Suppressor macrophage treated with lipopolysaccharide for 1 hour (primary cell): ENCODE measurements at regions not wholly inside any gene's neighbourhood (a gene's known extent, or its start where the extent isn't known, plus 50 kb on each side); places are given as distances from the start of the nearest gene placed in this dataset.

Experiments used
- DNase-seq, 3 donors: peaks; one replicate each; pipeline ENCODE4 v3.0.0-alpha.2; 2020 to 2022

DNA sequence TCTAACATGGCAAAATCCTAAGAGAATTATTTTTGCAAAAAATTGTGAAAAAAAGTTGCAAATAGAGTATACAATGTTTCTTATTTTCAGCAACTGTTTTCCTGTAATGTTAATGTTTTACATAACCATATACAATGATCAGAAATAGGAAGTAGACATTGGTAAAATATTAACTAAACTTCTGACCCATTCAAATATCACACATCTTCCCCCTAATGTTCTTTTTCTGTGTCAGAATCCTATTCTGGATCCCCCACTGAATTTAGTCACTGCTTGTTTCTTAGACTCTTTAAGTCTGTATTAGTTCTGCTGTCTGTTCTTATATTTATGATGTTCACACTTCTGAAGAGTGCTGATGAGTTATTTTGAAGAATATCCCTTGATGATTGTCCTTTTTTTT, 62.0 kb downstream of the HFE start:
- DNase-seq, result no peak

DNA sequence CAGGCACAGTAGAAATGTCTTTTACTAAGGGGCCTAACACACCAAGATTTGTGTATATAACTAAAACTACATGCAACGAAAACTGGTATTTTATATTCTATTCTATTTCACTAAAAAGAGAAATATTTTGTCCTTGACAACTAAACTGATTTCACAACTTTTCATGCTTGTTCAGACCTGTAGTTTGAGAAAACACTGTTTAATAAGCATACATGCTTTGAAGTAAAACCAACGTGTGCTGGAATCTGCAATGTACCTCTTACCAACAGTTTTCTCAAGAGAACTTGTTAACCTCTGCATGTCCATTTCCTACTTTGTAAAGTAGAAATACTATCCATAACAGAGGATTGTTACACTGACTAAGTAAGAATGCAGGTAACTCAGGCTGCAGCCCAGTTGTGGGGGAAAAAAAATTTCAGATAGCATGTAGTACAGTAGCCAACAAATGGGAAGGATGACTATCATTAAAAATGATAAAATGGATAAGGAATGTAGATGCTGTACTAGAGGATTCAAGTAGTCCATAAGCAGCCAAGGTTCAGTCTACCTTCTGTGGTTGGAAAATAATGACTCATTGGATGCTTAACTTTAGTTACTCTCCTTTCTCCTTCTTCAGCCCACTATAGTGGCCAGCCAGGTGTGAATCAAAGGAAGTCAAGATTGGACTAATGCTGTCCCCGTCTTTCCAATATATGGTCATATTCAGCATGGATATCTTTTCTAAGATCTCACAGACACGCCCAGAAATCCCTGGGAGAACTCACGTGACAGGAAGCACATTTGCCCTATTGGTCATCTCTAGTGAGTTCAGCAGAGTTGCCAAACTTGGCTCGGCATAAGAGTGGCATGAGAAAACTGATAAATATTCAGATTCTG, 65.2 kb downstream of the HFE start:
- no peak for DNase-seq

DNA sequence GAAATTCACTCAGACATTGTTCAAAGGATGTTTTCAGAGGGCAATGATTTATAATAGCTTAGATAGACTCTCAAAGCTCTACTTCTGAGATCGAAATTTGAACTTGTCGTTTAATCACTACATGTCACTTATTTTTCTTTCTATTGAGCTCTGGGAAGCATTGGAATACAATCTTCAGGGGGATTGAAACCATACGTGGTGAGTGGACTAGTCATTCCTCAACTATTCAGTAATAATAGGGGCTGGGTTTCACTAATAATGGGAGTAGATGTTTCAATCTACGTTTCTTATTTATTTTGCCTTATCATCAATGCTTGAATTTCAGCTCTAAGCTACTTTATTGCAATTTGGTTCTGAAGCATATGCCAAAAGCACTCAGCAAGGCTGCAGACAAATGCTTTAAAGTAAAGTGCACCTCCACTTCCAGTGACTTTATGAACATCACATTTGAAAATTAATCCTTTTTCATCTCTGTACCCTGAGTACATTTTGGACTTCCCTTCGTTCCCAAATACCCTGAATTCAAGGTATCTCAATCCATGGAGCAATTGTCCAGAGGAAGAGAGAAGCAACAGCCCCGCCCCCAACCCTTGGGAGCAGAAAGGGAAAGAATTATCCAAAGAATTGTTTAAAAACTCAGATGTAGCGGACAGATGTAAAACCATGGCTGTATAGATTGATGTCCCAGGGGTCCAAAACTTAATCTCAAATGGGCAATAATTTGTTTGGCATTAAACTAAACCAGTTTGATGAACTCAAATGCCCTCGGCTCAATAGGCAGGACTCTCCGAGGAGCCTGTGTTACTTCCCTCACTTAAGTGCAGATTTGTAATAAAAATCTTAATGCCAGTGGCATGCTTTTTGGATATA, 68.1 kb downstream of the HFE start:
- peak in 2 of 3 donors; percentile 25 to 41 for DNase-seq

DNA sequence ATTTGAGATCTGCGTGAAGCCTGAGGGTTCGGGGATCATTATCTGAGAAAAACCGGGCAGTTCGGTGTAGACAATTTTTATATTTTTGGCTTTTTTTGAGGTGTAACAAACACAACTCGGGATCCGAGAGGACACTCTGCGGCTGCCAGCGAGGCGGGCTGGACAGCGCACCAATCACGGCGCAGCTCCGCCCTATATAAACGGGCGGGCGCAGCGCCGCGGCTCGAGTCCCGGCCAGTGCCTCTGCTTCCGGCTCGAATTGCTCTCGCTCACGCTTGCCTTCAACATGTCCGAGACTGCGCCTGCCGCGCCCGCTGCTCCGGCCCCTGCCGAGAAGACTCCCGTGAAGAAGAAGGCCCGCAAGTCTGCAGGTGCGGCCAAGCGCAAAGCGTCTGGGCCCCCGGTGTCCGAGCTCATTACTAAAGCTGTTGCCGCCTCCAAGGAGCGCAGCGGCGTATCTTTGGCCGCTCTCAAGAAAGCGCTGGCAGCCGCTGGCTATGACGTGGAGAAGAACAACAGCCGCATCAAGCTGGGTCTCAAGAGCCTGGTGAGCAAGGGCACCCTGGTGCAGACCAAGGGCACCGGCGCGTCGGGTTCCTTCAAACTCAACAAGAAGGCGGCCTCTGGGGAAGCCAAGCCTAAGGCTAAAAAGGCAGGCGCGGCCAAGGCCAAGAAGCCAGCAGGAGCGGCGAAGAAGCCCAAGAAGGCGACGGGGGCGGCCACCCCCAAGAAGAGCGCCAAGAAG, 69.0 kb downstream of the HFE start:
- DNase-seq, result peak; percentile 93 to 95 (median 94)

DNA sequence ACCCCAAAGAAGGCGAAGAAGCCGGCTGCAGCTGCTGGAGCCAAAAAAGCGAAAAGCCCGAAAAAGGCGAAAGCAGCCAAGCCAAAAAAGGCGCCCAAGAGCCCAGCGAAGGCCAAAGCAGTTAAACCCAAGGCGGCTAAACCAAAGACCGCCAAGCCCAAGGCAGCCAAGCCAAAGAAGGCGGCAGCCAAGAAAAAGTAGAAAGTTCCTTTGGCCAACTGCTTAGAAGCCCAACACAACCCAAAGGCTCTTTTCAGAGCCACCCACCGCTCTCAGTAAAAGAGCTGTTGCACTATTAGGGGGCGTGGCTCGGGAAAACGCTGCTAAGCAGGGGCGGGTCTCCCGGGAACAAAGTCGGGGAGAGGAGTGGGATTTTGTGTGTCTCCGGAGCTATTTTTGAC, 69.6 kb downstream of the HFE start:
- no peak for DNase-seq

DNA sequence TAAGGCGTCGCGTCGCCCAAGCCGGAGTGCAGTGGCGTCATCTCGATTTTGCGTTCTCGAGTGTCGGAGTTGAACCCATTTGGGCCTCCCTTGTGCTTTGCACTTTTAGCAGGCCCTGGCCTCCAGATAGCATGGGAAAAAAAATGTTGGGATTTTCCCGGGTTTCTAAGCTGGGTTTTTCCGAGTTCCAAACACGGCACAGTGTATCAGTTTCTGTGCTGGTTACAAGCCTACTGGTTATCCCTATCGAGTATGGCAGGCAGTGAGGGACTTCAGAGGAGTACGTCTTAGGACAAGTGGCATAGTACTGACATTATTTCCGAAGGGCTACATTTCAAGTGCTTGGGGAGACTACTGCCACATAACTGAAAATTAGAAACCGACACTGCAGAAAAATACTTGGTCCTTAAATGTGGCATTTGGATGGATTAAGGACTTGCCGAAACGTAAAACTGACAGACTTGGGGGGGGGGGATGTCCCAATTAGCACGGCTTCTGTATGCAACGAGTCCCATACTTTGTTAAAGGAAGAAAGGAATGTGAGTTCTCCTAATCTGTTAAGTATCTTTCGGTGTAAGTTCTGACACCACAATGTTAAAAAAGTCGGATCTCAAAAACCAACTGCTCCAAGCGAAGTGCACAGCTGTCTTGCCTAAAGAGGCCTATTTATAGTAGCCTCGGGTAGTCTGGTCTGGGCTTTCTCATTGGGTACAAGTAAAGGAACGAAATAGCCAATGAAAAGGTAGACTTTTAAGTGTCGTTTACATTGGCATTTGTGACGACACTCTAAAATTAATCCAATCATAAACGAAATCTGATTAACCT, 70.2 kb downstream of the HFE start:
- DNase-seq, result peak; percentile 88 to 98 (median 98)

DNA sequence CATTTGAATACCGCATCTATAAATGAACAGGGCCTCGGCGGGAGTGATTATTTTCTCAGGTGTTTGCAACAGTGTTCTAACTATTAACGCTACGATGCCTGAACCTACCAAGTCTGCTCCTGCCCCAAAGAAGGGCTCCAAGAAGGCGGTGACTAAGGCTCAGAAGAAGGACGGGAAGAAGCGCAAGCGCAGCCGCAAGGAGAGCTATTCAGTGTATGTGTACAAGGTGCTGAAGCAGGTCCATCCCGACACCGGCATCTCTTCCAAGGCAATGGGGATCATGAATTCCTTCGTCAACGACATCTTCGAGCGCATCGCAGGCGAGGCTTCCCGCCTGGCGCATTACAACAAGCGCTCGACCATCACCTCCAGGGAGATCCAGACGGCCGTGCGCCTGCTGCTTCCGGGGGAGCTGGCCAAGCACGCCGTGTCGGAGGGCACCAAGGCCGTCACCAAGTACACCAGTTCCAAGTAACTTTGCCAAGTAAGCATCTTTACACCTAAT, 70.9 kb downstream of the HFE start:
- DNase-seq, result no peak

DNA sequence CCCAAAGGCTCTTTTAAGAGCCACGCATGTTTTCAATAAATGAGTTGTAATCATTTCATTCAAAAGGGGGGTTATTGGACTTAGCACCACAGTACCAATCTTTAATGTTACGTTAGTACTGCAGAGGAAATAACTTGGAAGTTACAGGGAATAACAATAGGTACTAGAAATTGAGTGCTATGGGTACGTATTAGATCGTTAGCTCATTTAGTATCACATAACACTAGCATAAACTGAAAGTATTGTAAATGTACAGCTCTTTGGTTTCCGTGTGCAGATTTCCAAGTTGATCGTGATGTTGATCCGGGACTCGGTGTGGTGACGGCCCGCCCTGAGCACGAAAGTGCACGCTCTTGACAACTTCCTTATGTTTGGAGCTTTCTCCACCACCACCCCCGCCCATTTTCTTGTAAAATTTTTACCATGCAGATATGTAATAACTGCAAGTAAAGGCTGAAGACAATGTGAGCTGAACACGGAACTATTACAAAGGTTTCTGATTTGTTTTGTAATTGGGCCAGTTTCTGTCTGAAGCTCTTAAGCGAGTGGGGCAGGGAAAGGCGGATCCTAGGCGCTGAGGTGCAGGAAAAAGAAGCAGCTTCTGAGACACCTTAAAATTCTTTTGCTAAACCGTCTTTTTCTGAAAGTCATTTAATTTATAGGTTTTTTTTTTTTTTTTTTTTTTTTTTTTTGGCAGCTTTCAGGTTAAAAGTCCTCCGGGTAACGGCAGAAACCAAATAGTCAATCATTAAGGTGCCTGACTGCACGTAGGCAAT, 71.5 kb downstream of the HFE start:
- DNase-seq, result peak; percentile 77 to 85 (median 83)

DNA sequence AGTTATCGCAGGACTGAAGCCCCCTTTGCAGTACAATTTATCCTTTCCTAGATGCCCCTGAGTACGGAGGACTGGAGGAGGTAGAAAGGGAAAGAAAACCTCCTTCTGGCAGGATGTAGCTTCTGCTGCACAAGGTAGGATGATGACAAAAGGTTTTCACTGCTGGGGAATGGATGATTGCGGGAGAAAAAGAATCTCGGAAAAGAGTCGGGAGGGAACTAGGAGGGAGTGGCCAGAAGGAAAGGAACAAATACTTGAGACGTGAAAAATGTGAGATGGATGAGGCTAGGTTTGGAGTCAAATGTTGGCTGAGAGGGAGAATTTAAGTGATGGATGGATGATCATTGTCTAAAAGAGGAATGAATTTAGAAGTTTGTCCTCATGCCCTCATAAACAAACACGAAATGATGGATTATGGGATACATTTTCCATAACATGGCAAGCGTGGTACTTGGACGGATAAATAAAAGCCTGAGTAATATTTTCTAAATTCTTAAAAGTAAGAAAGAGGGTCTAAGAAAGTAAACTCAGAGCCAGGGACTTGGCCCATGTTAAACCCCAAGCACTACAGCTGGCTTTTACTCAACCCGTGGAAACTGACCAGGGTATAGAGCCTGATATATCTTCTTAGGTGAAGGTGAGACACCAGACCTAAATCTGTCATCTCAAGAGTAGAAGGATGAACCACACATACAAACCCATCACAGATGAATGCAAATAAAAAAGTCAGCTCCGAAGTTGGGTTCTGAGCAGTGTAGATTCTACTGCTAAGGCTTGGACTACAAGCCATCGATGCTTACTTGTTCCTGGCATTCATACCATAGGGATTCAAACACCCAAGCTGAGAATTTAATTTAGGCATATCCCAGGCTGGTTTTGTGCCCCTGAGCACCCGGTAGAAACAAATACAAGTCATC, 72.4 kb downstream of the HFE start:
- peak in 1 of 3 donors; percentile 10 for DNase-seq

DNA sequence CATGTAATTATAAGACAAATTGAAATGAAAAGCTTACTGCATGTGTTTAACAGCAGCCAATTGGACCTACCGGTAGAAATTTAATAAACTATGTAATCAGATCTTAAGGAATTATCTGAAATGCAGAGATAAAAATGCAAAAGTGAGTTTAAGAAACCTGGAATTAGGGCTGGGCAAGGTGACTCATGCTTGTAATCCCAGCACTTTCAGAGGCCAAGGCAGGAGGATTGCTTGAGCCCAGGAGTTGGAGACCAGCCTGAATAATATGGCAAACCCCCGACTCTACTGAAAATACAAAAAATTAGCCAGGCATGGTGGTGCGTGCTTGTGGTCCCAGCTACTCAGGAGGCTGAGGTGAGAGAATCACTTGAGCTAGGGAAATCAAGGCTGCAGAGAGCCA, 74.1 kb downstream of the HFE start:
- DNase-seq, result no peak

DNA sequence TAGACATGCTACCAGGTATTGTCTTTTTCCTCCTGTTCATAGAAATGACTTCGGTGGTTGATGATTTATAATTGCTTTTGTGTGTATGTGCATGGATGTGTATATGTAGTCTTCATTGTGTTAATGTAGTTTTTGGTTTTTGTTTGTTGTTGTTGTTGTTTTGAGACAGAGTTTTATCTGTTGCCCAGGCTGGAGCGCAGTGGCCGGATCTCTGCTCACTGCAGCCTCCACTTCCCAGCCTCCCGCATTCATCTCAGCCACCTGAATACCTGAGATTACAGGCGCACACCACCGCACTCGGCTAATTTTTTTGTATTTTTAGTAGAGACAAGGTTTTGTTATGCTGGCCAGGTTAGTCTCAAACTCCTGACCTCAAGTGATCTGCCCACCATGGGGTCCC, 75.2 kb downstream of the HFE start:
- no peak for DNase-seq

DNA sequence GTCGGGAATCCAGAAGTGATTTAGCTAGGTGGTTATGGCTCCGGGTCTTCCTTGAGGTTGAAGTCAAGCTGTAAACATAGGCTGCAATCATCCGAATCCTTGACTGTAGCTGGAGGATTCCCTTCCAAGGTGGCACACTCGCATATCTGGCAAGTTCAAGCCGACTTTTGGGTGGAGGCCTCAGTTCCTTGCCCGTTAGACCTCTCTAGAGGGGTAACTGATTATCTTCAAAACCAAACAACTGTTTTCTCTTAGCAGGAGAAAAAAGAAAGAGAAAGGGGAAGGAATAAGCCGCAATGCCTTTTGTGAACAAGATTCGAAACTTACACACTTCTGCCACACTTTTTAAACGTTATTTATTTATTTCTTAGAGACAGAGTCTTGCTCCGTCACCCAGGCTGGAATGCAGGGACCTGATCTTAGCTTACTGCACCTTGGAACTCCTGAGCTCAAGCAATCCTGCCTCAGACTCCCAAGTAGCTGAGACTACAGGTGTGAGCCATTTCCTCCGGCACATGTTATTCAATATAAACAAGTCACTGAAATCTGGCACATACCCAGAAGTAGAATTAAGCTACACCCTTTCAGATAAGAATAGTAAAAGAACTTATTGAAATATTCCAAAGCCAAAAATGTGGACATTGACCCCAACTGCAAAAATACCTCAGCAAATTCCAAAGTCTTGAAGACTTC, 76.3 kb downstream of the HFE start:
- no peak for DNase-seq

DNA sequence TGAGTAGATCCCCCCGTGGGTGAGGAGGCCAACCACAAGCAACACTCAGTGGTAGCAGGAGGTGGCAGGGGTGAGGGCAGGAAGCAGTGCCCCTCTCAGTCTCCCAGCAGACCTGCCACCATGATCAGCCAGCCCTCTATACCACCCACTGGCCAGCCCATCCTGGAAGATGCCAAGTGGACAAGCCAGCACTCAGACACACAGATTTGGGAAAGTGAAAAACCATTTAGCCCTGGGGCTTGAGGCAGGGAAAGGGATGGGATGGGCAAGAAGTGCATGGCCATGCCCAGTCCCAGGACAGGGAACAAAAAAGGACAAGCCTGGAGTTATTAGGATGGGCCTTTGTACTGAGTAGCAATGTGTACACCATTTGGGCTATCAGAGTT, 76.9 kb downstream of the HFE start:
- DNase-seq, result no peak

DNA sequence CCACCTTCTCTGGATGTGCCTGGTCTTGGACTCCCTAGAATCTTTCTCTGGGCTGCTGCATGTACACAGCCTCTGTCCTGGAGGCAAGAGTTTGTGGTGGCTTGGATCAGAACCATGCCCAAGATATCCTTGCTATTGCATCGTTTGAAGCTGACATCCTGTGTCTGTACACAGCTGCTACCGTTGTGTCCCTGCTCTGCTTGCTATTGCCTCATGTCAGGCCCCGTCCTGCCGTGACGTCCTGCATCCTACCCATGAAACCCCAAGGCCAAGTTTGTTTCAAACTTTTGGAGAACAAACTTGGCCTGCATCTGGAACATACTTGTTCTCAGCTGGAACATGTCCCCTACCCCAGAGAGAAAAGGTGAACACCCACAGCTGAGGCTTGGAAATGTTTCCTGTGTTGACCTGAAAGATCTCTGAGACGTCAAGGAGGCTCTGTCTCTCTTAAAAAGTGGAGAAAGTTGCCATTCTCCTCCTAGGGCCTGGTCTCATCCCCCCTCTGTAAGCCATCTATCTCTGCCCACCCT, 78.1 kb downstream of the HFE start:
- DNase-seq, result no peak

DNA sequence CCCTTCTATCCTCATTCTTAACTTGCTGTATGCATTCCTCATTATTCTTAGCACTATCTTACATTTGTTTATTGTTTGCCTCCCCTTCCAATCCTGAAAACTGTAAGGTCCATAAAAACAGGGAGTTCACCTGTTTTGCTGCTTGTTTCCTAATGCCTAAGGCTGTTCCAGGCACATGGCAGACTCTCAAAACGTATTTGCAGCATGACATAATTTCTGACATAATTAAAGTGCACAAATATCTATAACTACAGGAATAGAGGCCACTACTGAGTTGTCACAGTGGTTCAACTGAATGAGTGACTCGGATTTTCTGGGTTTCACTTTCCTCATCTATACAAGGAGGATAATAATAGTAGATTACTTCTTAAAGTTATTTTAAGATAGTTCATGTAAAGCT, 83.0 kb downstream of the HFE start:
- peak; percentile 28 to 74 (median 39) for DNase-seq

DNA sequence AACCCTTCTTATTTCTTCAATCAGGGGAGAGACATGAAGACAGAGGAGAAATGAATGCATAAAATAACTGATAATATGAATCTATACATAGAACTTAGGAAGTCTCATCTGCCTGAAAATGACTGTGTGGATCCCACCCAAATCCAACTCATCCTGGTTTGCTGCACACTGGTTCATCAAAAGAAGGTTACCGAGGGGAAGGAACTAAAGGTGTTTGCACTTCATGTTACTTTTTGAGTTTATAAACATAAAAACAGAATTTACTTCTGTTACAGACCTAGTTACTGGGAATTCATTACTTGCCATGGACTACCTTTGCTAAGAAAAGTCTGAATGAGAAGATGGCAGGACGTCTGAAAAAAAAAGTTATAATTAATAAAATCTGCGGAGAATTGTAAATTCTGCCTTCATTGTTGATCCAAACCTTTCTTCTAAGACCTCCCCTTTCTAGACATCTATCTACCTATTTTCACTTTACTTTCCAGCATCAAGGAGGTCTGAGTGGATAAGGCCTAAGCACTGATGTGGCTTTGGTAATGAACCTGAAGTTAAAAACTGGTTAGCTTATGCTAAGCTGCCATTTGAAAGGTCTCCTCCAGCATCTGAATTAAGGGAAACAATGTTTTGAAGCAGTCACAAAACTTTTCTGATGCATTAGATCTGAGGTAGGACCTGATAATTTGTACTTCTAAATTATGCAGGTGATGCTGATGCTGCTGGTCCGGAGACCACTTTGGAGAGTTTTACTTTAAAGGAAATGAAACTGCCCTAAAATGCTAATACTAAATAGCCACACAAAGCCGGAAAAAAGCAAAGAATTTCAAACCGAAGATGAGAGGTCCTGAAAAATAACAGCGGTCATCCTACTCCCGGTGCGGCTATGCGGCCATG, 84.0 kb downstream of the HFE start:
- no peak for DNase-seq

DNA sequence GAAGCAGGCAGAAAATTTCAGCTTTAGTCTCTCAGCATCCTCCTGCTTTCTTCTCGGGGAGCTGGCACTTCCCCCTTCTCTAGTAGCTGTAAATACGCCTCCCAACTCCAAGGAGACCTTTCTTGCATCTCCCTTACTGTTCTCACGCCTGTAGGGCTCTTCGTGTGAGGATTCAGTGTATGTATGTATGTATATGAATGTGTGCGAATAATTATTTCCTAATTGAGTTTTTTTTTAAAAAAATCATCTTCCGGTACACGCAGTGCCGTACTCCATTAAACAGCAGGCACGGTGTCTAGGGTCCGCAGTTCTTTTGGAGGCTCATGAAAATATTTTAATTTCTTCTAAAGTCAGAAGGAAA, 85.4 kb downstream of the HFE start:
- DNase-seq, result peak; percentile 51 to 57 (median 53)

DNA sequence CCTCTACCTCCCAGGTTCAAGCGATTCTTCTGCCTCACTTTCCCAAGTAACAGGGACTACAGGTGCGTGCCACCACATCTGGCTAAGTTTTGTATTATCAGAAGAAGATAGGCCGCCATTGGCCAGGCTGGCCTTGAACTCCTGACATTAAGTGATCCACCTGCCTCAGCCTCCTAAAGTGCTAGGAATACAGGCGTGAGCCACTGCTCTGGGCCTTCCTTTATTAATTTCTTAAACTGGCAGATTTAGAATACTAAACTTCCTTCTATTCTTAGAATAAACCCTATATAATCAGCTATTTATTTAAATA, 86.6 kb downstream of the HFE start:
- no peak for DNase-seq
